GM12864 (cell line): ENCODE measurements at regions not wholly inside any gene's neighbourhood (a gene's known extent, or its start where the extent isn't known, plus 50 kb on each side); places are given as distances from the start of the nearest gene placed in this dataset.

Source experiments
- DNase-seq: peaks from one replicate; pipeline ENCODE4 v3.0.0-alpha.2; 2011; ENCODE audit warnings: low read depth
- H3K4me3 ChIP-seq: 2 replicates; pipeline ENCODE4 v1.5.1; 2011; ENCODE audit warnings: mild to moderate bottlenecking, low read depth, low read length, control low read depth
- TF ChIP-seq, protein P1 (sequence below): IDR thresholded peaks from 2 replicates; pipeline ENCODE4 v1.5.1; 2011; ENCODE audit warnings: low read depth, mild to moderate bottlenecking, moderate library complexity, low read length, control low read depth, inconsistent platforms; ENCODE audit errors: missing control alignments

DNA sequence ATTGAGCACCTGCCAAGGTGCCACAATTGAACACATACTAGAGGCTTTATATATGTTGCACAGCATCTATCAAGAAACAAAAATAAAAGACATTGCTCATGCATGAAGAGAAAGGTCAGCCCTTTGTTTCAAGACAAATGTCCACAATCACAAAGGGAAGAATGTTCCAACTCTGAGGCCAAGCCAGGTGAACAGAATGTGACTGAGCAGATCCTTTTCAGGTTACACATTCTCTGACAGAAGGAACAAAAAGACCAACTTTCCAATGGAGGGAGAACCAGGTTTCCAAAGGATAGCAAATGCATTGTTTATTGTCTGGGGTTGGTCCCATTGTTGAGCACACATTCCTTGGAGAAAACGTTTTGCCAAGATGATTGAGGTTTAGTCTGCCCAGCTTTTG lies 50.2 kb upstream of the FAM174B start:
- no peak for DNase-seq
- H3K4me3 ChIP-seq: no peak overlapping the region
- TF ChIP-seq, protein P1, sequence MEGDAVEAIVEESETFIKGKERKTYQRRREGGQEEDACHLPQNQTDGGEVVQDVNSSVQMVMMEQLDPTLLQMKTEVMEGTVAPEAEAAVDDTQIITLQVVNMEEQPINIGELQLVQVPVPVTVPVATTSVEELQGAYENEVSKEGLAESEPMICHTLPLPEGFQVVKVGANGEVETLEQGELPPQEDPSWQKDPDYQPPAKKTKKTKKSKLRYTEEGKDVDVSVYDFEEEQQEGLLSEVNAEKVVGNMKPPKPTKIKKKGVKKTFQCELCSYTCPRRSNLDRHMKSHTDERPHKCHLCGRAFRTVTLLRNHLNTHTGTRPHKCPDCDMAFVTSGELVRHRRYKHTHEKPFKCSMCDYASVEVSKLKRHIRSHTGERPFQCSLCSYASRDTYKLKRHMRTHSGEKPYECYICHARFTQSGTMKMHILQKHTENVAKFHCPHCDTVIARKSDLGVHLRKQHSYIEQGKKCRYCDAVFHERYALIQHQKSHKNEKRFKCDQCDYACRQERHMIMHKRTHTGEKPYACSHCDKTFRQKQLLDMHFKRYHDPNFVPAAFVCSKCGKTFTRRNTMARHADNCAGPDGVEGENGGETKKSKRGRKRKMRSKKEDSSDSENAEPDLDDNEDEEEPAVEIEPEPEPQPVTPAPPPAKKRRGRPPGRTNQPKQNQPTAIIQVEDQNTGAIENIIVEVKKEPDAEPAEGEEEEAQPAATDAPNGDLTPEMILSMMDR: no peak

DNA sequence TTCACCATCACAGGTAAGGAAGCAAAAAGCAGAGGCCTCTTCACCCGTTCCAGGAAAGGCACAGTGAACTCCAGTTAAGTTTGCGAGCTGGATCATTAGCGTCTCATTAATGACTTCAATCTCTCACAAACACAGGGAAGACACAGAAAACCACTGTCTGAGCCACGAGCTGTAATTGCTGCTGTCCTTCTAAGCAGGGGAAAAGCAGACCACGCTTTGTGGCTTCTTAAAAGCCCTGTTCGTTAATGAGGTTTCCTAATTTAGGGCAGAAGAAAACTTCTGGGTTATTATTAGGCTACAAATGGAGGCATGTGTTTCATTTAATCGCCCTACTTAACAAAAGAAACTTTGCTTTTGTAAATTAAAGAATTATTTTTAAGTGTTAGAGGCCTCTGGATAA lies 50.6 kb upstream of the FAM174B start:
- no peak overlapping the region for H3K4me3 ChIP-seq
- no peak for DNase-seq
- TF ChIP-seq, protein P1: no peak

- TF ChIP-seq, protein P1: no peak
- no peak for DNase-seq
- H3K4me3 ChIP-seq: no peak overlapping the region
Measured at GRCh38 chr15:92707880-92708551, 52.4 kb upstream of the FAM174B start.

DNA sequence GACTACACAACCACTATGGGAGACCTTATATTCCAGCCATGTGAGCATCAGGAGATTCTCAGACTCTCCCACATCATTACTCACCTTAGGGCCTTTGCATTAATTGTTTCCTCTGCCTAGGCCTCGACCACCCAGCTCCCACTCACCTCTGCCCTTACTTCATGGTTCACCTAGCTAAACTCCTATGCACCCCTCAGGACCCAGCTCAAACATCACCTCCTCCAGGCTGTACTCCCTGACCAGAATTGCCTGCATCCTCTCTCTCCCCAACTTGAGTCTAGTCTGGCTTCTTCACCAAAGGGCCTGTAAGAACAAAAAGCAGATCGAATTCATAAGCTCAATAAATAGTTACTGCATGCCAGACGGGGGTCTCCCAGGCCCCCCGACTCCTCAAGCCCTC lies 53.1 kb upstream of the FAM174B start:
- no peak overlapping the region for H3K4me3 ChIP-seq
- DNase-seq: no peak
- TF ChIP-seq, protein P1: no peak

- TF ChIP-seq, protein P1: no peak
- no peak for DNase-seq
- no peak overlapping the region for H3K4me3 ChIP-seq
Measured at GRCh38 chr15:92709110-92709790, 53.7 kb upstream of the FAM174B start.

GRCh38 chr15:92711457-92711831 lies 55.9 kb upstream of the FAM174B start:
- TF ChIP-seq, protein P1: no peak
- no peak for DNase-seq
- H3K4me3 ChIP-seq: no peak overlapping the region

GRCh38 chr15:92714077-92714476 lies 58.5 kb upstream of the FAM174B start:
- TF ChIP-seq, protein P1: no peak
- DNase-seq: no peak
- H3K4me3 ChIP-seq: peak overlapping the region; percentile 50; the same call in 1 of the 2 replicates
